GM12878 (cell line): ENCODE measurements at regions not wholly inside any gene's neighbourhood (a gene's known extent, or its start where the extent isn't known, plus 50 kb on each side); places are given as distances from the start of the nearest gene placed in this dataset.

Source experiments
- ATAC-seq: fragments of 200-7000 bp; cut with Tn5 transposase; 3 replicates; pipeline ENCODE4 v1.9.1; 2020; ENCODE audit warnings: mild to moderate bottlenecking, moderate library complexity
- BruUV-seq: library from RNA; stranded (reverse); fragments of 400-500 nt; replicated peaks from 2 replicates; lab custom pipeline; 2021; lab: Mats Ljungman, UMichigan
- CTCF ChIA-PET: fragments of 300-600 bp; sonication (Branson Sonifier 250); formaldehyde crosslinking; extraction: SDS; loops from one replicate; lab custom pipeline; 2021; ENCODE audit warnings: inconsistent platforms; lab: Yijun Ruan, JAX
- POLR2A ChIA-PET: fragments of 350-600 bp; formaldehyde crosslinking; extraction: SDS; loops from one replicate; lab custom pipeline; 2021; ENCODE audit warnings: inconsistent platforms; lab: Charles Lee
- RAD21 ChIA-PET: fragments of 300-600 bp; sonication (Branson Sonifier 250); formaldehyde crosslinking; loops from one replicate; lab custom pipeline; 2023; ENCODE audit warnings: antibody characterized with exemption; ENCODE audit not compliant: unreplicated experiment; lab: Charles Lee
- SMC1A ChIA-PET: fragments of 300-600 bp; sonication (Branson Sonifier 250); formaldehyde crosslinking; loops from one replicate; lab custom pipeline; 2023; ENCODE audit not compliant: unreplicated experiment, uncharacterized antibody; lab: Charles Lee
- DNase-seq: peaks from one replicate; pipeline ENCODE4 v3.0.0-alpha.2; 2011; ENCODE audit warnings: low read depth, low spot score
- FAIRE-seq: peaks from 3 replicates; lab custom pipeline; 2011; peaks lifted over from hg19 to GRCh38; lab: Jason Lieb, UNC
- H2AFZ ChIP-seq: 2 replicates; pipeline ENCODE4 v1.6.0; 2011; ENCODE audit warnings: low read depth, low read length, control low read depth; ENCODE audit not compliant: control insufficient read depth
- H3K27ac ChIP-seq: 2 replicates; pipeline ENCODE4 v1.5.1; 2011; ENCODE audit warnings: control low read depth; ENCODE audit not compliant: control insufficient read depth, insufficient read depth
- H3K27me3 ChIP-seq, 2 experiments: replicated peaks in 1 of 2; 2 replicates each; pipeline versions ENCODE4 v1.6.0 to v1.6.1; 2011; ENCODE audit warnings: low read length in 1 of 2; ENCODE audit not compliant: control insufficient read depth in 2 of 2, insufficient read depth in 2 of 2
- H3K36me3 ChIP-seq, 2 experiments: 2 replicates each; pipeline ENCODE4 v1.5.1; 2011; ENCODE audit warnings: low read length in 1 of 2; ENCODE audit not compliant: control insufficient read depth in 2 of 2, insufficient read depth in 2 of 2
- H3K4me1 ChIP-seq: 2 replicates; pipeline ENCODE4 v1.6.1; 2011; ENCODE audit warnings: mild to moderate bottlenecking, low read length, moderate library complexity, mixed read lengths; ENCODE audit not compliant: control insufficient read depth, insufficient read depth
- H3K4me2 ChIP-seq: 2 replicates; pipeline ENCODE4 v1.6.0; 2011; ENCODE audit warnings: control low read depth; ENCODE audit not compliant: control insufficient read depth, insufficient read depth
- H3K4me3 ChIP-seq: fragments of 200-600 bp; sonication (generic); 2 replicates; pipeline ENCODE4 v1.5.1; 2016
- H3K79me2 ChIP-seq: 2 replicates; pipeline ENCODE4 v1.6.0; 2011; ENCODE audit warnings: low read length; ENCODE audit not compliant: control insufficient read depth, insufficient read depth
- H3K9ac ChIP-seq: 2 replicates; pipeline ENCODE4 v1.8.0; 2011; ENCODE audit warnings: low read length, control low read depth, mixed read lengths; ENCODE audit not compliant: control insufficient read depth, insufficient read depth
- H3K9me3 ChIP-seq: replicated peaks from 3 replicates; pipeline ENCODE4 v1.5.1; 2011; ENCODE audit warnings: mild to moderate bottlenecking, low read length; ENCODE audit not compliant: control insufficient read depth, insufficient read depth
- H4K20me1 ChIP-seq: 2 replicates; pipeline ENCODE4 v1.6.0; 2011; ENCODE audit not compliant: control insufficient read depth, insufficient read depth
- PRDM15 ChIP-seq: fragments of 450-650 bp; formaldehyde crosslinking; IDR thresholded peaks from 2 replicates; pipeline ENCODE4 v1.4.0; 2020; ENCODE audit warnings: mild to moderate bottlenecking, moderate library complexity
- SMARCA5 ChIP-seq: fragments of 450-650 bp; IDR thresholded peaks from 2 replicates; pipeline ENCODE4 v1.6.1; 2017; ENCODE audit warnings: mild to moderate bottlenecking
- TCF7 ChIP-seq: IDR thresholded peaks from 2 replicates; pipeline ENCODE4 v1.6.1; 2014; ENCODE audit warnings: antibody characterized with exemption, borderline replicate concordance
- USF1 ChIP-seq: IDR thresholded peaks from 2 replicates; pipeline ENCODE4 v1.6.1; 2011; ENCODE audit warnings: borderline replicate concordance, low read depth, mild to moderate bottlenecking, moderate library complexity, mixed read lengths, low read length; ENCODE audit not compliant: insufficient read depth; ENCODE audit errors: extremely low read length
- ZBTB40 ChIP-seq: fragments of 450-650 bp; IDR thresholded peaks from 2 replicates; pipeline ENCODE4 v1.6.1; 2016; ENCODE audit warnings: mild to moderate bottlenecking, moderate library complexity, borderline replicate concordance
- WGBS: methylation state at CpG from one replicate; pipeline ENCODE4 v1.1.6; 2016; ENCODE audit warnings: low lambda C conversion rate; ENCODE audit not compliant: insufficient replicate concordance, insufficient coverage; ENCODE audit errors: missing lambda C conversion rate; 5-methylcytosine and 5-hydroxymethylcytosine counted together
- in situ Hi-C: fragments of 300-500 bp; cut with MboI; formaldehyde crosslinking; loops from 9 replicates; pipeline ENCODE4 v1.14.3; 2018; ENCODE audit warnings: mixed read lengths
- intact Hi-C: fragments of 100-400 bp; cut with micrococcal nuclease; formaldehyde crosslinking; loops from one replicate; pipeline ENCODE4 v1.14.2; 2022; ENCODE audit not compliant: unreplicated experiment

GRCh38 chr17:72412650-72413076 is 291.8 kb downstream of the SOX9 start (continued):
- TF ChIP-seq USF1, result no peak
- TF ChIP-seq PRDM15 (CRISPR knock-in tag), result no peak
- no peak for TF ChIP-seq SMARCA5

GRCh38 chr17:72413077-72414031 is 292.5 kb downstream of the SOX9 start:
- intact Hi-C loops, result no loop called here
- SMC1A ChIA-PET, result interaction anchor here (1.2 to 1.3 kb wide), 2 partner anchors 20 to 126 kb away, joined by 3 to 5 read pairs; no protein-coding TSS in a partner anchor
- Histone ChIP-seq H3K9ac (no peak overlapping the region), H3K4me2 (no peak overlapping the region), H3K4me1 (peaks cover 4% of the 10 kb centered on the region; the same call in 1 of the 2 replicates), H3K4me3 (no peak overlapping the region), H3K79me2 (no peaks in the 10 kb centered on the region), H3K36me3 (peaks cover 0 to 1% of the 10 kb centered on the region in 2 experiments; a peak in 2 of 4 replicates), H3K9me3 (peaks cover 14% of the 10 kb centered on the region), H2AFZ (no peak overlapping the region), H3K27ac (no peak overlapping the region), H3K27me3 (no peaks in the 10 kb centered on the region), H4K20me1 (no peaks in the 10 kb centered on the region)
- no peak for FAIRE-seq
- no TSS peak for BruUV-seq
- no peak for ATAC-seq
- RAD21 ChIA-PET, result interaction anchor here (0.6 kb wide), 1 partner anchor 1045 kb away, joined by 3 read pairs; no protein-coding TSS in a partner anchor
- CTCF ChIA-PET, result interaction anchor here (0.5 to 0.6 kb wide), 2 partner anchors 20 to 271 kb away, joined by 3 to 4 read pairs; no protein-coding TSS in a partner anchor
- in situ Hi-C loops, result loop anchor here (25.0 kb wide), 1 partner anchor 1874 kb away; no protein-coding TSS in a partner anchor
- POLR2A ChIA-PET, result no interaction called here
- no peak for DNase-seq
- WGBS, result 74% methylated on average over 23 of the region's 23 CpGs
- no peak for TF ChIP-seq ZBTB40
- 0 out of 2 replicates have a peak, but pooled peaks have one; percentile 18 for TF ChIP-seq TCF7
